ENCODE measurements at regions not wholly inside any gene's neighbourhood (a gene's known extent, or its start where the extent isn't known, plus 50 kb on each side); places are given as distances from the start of the nearest gene placed in this dataset.

- no peak for TF ChIP-seq CTCF (IDR thresholded peaks at IDR 0.05)
- TF ChIP-seq POLR2A (IDR thresholded peaks at IDR 0.05), result no peak
- TF ChIP-seq EP300 (IDR thresholded peaks at IDR 0.05), result no peak
Measured at GRCh38 chr3:160047876-160048275, 59.2 kb downstream of the IL12A start.
